ENCODE measurements at regions not wholly inside any gene's neighbourhood (a gene's known extent, or its start where the extent isn't known, plus 50 kb on each side); places are given as distances from the start of the nearest gene placed in this dataset.

DNA sequence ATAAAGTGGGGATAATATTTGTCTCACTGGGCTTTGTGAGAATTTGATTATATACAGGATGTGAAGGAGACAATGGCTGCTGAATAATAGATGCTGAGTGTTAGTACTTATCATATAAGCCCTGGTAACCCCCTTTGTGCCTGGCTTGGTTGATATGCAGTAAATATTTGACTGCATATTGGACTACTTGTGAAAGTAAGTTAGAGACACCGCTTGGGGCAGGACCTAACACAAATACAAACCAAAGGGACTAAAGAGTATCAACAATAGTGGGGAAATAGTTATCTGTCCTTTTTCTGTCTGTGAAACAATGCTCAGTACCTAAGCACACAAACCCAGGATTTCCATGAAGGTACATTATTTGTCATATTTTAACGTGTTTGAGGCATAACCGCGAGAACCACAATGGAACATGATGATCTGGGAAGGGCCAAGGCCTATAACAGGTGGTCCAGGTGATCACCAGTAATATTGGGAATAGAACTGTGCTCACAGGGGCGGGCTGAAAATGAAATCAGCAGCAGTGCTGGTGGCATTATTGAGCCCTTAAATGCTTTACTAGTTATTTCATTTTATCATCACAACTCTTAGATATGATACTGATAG, 138.2 kb upstream of the SMARCA2 start:
- H3K9me3 ChIP-seq (ENCODE audit: control insufficient read depth, insufficient read depth, low read depth, low read length): no peaks in the 10 kb centered on the region
- no peak for TF ChIP-seq EZH2 (IDR thresholded peaks at IDR 0.05; ENCODE audit: low read length, missing control alignments)
- TF ChIP-seq, protein P1, sequence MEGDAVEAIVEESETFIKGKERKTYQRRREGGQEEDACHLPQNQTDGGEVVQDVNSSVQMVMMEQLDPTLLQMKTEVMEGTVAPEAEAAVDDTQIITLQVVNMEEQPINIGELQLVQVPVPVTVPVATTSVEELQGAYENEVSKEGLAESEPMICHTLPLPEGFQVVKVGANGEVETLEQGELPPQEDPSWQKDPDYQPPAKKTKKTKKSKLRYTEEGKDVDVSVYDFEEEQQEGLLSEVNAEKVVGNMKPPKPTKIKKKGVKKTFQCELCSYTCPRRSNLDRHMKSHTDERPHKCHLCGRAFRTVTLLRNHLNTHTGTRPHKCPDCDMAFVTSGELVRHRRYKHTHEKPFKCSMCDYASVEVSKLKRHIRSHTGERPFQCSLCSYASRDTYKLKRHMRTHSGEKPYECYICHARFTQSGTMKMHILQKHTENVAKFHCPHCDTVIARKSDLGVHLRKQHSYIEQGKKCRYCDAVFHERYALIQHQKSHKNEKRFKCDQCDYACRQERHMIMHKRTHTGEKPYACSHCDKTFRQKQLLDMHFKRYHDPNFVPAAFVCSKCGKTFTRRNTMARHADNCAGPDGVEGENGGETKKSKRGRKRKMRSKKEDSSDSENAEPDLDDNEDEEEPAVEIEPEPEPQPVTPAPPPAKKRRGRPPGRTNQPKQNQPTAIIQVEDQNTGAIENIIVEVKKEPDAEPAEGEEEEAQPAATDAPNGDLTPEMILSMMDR (conservative IDR thresholded peaks at IDR 0.05 in 1 of 2, IDR thresholded peaks at IDR 0.05 in 1 of 2; ENCODE audit: low read depth in 1 of 2, low read length in 2 of 2): no peak
- H3K79me2 ChIP-seq (ENCODE audit: control insufficient read depth, insufficient read depth, low read length): no peaks in the 10 kb centered on the region
- H2AFZ ChIP-seq (ENCODE audit: low read length): no peak overlapping the region
- no peak overlapping the region for H3K9ac ChIP-seq (ENCODE audit: insufficient read depth, low read length)
- no peak overlapping the region for H3K4me2 ChIP-seq (ENCODE audit: extremely low read depth, insufficient read depth, low read length)
- no peaks in the 10 kb centered on the region for H3K36me3 ChIP-seq (ENCODE audit: control insufficient read depth, insufficient read depth, low read length)
- H4K20me1 ChIP-seq (ENCODE audit: control insufficient read depth, extremely low read depth, insufficient read depth, low read length): no peaks in the 10 kb centered on the region
- H3K4me3 ChIP-seq (replicated peaks in 1 of 4; ENCODE audit: control extremely low read depth in 1 of 4, insufficient read depth in 1 of 4, low read depth in 3 of 4, low read length in 4 of 4): no peak overlapping the region
- H3K27me3 ChIP-seq (ENCODE audit: control insufficient read depth, insufficient read depth, low read length): no peaks in the 10 kb centered on the region
- no peaks in the 10 kb centered on the region for H3K4me1 ChIP-seq (ENCODE audit: control insufficient read depth, extremely low read depth, insufficient read depth, low read length)
- H3K27ac ChIP-seq (ENCODE audit: insufficient read depth, low read length): no peak overlapping the region
- no peak for DNase-seq (ENCODE audit: low read depth in 2 of 2)

DNA sequence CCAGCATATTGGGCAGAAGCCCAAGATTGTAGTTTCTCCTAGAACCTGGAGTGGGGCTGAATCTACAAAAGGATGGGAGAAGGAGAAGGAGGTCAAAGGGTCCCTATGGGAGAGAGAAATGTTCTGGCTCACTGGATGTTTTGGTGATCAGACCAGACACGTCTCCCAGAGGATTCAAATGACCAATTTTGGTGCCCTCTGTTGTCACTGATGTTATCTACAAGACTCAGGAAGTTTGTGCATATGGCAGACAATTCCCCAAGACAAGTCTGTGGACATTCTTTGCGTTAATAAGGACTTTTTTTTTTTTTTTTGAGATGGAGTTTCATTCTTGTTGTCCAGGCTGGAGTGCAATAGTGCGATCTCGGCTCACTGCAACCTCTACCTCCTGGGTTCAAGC, 137.2 kb upstream of the SMARCA2 start:
- TF ChIP-seq EZH2 (IDR thresholded peaks at IDR 0.05; ENCODE audit: low read length, missing control alignments): no peak
- TF ChIP-seq, protein P1 (conservative IDR thresholded peaks at IDR 0.05 in 1 of 2, IDR thresholded peaks at IDR 0.05 in 1 of 2; ENCODE audit: low read depth in 1 of 2, low read length in 2 of 2): no peak
- Histone ChIP-seq H3K9ac (ENCODE audit: insufficient read depth, low read length) (no peak overlapping the region), H3K27ac (ENCODE audit: insufficient read depth, low read length) (no peak overlapping the region), H2AFZ (ENCODE audit: low read length) (no peak overlapping the region), H3K36me3 (ENCODE audit: control insufficient read depth, insufficient read depth, low read length) (no peaks in the 10 kb centered on the region), H3K4me3 (replicated peaks in 1 of 4; ENCODE audit: control extremely low read depth in 1 of 4, insufficient read depth in 1 of 4, low read depth in 3 of 4, low read length in 4 of 4) (no peak overlapping the region), H3K27me3 (ENCODE audit: control insufficient read depth, insufficient read depth, low read length) (no peaks in the 10 kb centered on the region), H3K9me3 (ENCODE audit: control insufficient read depth, insufficient read depth, low read depth, low read length) (no peaks in the 10 kb centered on the region), H3K79me2 (ENCODE audit: control insufficient read depth, insufficient read depth, low read length) (no peaks in the 10 kb centered on the region), H3K4me1 (ENCODE audit: control insufficient read depth, extremely low read depth, insufficient read depth, low read length) (no peaks in the 10 kb centered on the region), H3K4me2 (ENCODE audit: extremely low read depth, insufficient read depth, low read length) (no peak overlapping the region), H4K20me1 (ENCODE audit: control insufficient read depth, extremely low read depth, insufficient read depth, low read length) (no peaks in the 10 kb centered on the region)
- DNase-seq (ENCODE audit: low read depth in 2 of 2): no peak

DNA sequence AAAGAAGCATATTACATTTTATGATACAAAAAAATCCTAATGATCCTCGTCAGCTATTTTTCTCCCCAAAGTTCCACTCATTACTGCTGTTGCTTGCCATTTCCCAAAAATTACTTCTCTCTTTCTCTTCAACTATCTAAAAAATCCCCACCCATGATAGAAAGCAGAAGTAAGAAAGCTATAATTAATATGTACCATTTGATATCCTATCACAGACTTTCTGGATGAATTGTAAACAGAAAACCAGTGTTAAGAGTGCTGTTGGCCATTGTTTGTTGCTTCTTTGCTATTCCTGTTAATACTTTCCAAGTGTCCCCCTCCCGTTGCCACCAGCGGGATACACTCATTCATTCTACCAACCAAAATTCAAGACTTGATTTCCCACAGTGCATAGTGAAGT, 136.3 kb upstream of the SMARCA2 start:
- H3K36me3 ChIP-seq (ENCODE audit: control insufficient read depth, insufficient read depth, low read length): no peaks in the 10 kb centered on the region
- no peak overlapping the region for H3K4me2 ChIP-seq (ENCODE audit: extremely low read depth, insufficient read depth, low read length)
- no peak overlapping the region for H2AFZ ChIP-seq (ENCODE audit: low read length)
- no peaks in the 10 kb centered on the region for H3K79me2 ChIP-seq (ENCODE audit: control insufficient read depth, insufficient read depth, low read length)
- H3K4me3 ChIP-seq (replicated peaks in 1 of 4; ENCODE audit: control extremely low read depth in 1 of 4, insufficient read depth in 1 of 4, low read depth in 3 of 4, low read length in 4 of 4): no peak overlapping the region
- no peak overlapping the region for H3K27ac ChIP-seq (ENCODE audit: insufficient read depth, low read length)
- DNase-seq (ENCODE audit: low read depth in 2 of 2): no peak
- H3K4me1 ChIP-seq (ENCODE audit: control insufficient read depth, extremely low read depth, insufficient read depth, low read length): no peaks in the 10 kb centered on the region
- H3K27me3 ChIP-seq (ENCODE audit: control insufficient read depth, insufficient read depth, low read length): no peaks in the 10 kb centered on the region
- TF ChIP-seq EZH2 (IDR thresholded peaks at IDR 0.05; ENCODE audit: low read length, missing control alignments): no peak
- TF ChIP-seq, protein P1 (conservative IDR thresholded peaks at IDR 0.05 in 1 of 2, IDR thresholded peaks at IDR 0.05 in 1 of 2; ENCODE audit: low read depth in 1 of 2, low read length in 2 of 2): no peak
- H3K9ac ChIP-seq (ENCODE audit: insufficient read depth, low read length): no peak overlapping the region
- H4K20me1 ChIP-seq (ENCODE audit: control insufficient read depth, extremely low read depth, insufficient read depth, low read length): no peaks in the 10 kb centered on the region
- no peaks in the 10 kb centered on the region for H3K9me3 ChIP-seq (ENCODE audit: control insufficient read depth, insufficient read depth, low read depth, low read length)

Data from fibroblast of lung (primary cell).